Astrocyte (in vitro differentiated cells and primary cell): ENCODE measurements at regions not wholly inside any gene's neighbourhood (a gene's known extent, or its start where the extent isn't known, plus 50 kb on each side); places are given as distances from the start of the nearest gene placed in this dataset.

ENCODE experiments used
- CTCF ChIP-seq: IDR thresholded peaks from 2 replicates; pipeline ENCODE4 v1.5.1; 2011; ENCODE audit warnings: low read depth, mild to moderate bottlenecking, inconsistent platforms, low read length, moderate library complexity; ENCODE audit not compliant: insufficient read depth
- EZH2 ChIP-seq: IDR thresholded peaks from 2 replicates; pipeline ENCODE4 v1.6.1; 2012; ENCODE audit warnings: mild to moderate bottlenecking, low read length, inconsistent platforms; ENCODE audit not compliant: insufficient read depth

- TF ChIP-seq CTCF (no peak), EZH2 (no peak)
These were observed 368.4 kb downstream of the OSTF1 start for GRCh38 chr9:75456698-75457097.
